ENCODE measurements at regions not wholly inside any gene's neighbourhood (a gene's known extent, or its start where the extent isn't known, plus 50 kb on each side); places are given as distances from the start of the nearest gene placed in this dataset.

DNA sequence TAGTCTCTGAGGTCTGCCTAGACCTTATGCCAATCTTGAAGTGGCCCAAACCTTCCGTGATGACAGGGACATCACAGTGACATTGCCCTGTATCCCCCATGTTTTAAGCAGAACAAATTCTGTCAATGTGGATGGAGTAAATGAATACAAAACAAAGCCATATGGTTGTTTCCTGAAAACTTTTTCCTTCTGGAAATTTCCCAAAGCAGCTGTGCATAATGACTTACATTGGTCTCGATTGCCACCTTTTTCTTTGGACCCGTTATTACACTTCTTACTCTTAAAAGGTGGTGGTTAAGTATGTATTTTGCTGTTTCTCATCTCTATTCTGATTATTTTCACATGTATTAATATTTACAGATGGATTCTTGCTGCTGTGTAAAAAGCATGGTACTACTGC is 411.2 kb upstream of the KLF6 start:
- no peak overlapping the region for H3K27ac ChIP-seq (ENCODE audit: low read length)
- no peaks in the 10 kb centered on the region for H3K79me2 ChIP-seq (ENCODE audit: insufficient read depth, low read length)
- H3K4me3 ChIP-seq (ENCODE audit: low read depth in 1 of 2, low read length in 2 of 2) = no peak overlapping the region
- H3K4me2 ChIP-seq (ENCODE audit: insufficient read depth, low read length) = no peak overlapping the region
- H2AFZ ChIP-seq (ENCODE audit: low read depth, low read length) = no peak overlapping the region
- no peaks in the 10 kb centered on the region for H4K20me1 ChIP-seq (ENCODE audit: insufficient read depth, low read length)
- no peak overlapping the region for H3K9ac ChIP-seq (ENCODE audit: low read depth, low read length)
- DNase-seq (no peak), ATAC-seq (ENCODE audit: insufficient read depth, low read depth) (no peak)
- H3K27me3 ChIP-seq (ENCODE audit: insufficient read depth, low read length, poor library complexity) = no peaks in the 10 kb centered on the region
- H3K36me3 ChIP-seq (ENCODE audit: insufficient read depth, low read length) = no peaks in the 10 kb centered on the region
- TF ChIP-seq EZH2 (IDR thresholded peaks at IDR 0.05; ENCODE audit: borderline replicate concordance, low read depth, low read length, severe bottlenecking) = no peak
- TF ChIP-seq, protein P1, sequence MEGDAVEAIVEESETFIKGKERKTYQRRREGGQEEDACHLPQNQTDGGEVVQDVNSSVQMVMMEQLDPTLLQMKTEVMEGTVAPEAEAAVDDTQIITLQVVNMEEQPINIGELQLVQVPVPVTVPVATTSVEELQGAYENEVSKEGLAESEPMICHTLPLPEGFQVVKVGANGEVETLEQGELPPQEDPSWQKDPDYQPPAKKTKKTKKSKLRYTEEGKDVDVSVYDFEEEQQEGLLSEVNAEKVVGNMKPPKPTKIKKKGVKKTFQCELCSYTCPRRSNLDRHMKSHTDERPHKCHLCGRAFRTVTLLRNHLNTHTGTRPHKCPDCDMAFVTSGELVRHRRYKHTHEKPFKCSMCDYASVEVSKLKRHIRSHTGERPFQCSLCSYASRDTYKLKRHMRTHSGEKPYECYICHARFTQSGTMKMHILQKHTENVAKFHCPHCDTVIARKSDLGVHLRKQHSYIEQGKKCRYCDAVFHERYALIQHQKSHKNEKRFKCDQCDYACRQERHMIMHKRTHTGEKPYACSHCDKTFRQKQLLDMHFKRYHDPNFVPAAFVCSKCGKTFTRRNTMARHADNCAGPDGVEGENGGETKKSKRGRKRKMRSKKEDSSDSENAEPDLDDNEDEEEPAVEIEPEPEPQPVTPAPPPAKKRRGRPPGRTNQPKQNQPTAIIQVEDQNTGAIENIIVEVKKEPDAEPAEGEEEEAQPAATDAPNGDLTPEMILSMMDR (IDR thresholded peaks at IDR 0.05; ENCODE audit: borderline replicate concordance, extremely low read depth, low read length, poor library complexity, severe bottlenecking) = no peak
- no peaks in the 10 kb centered on the region for H3K4me1 ChIP-seq (ENCODE audit: insufficient read depth, low read length)
- H3K9me3 ChIP-seq (ENCODE audit: insufficient read depth, low read length, severe bottlenecking) = no peaks in the 10 kb centered on the region

DNA sequence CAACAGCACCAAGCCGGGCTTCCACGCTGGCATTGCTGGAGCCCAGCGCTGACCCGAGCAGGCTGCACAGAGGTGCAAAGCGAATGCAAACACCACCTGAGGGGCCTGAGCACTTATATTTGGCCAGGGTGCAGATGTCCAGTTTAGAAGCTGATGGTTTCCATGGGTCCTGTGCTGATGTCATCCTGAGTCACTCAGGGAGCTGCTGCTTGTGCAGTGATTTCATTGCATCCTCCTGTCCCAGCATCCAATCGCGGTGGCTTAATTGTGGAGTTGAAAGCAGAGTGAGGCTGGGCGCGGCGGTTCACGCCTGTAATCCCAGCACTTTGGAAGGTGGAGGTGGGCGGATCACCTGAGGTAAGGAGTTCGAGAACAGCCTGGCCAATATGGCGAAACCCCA is 410.2 kb upstream of the KLF6 start:
- Histone ChIP-seq H3K27ac (ENCODE audit: low read length) (no peak overlapping the region), H3K4me3 (ENCODE audit: low read depth in 1 of 2, low read length in 2 of 2) (no peak overlapping the region), H3K4me1 (ENCODE audit: insufficient read depth, low read length) (no peaks in the 10 kb centered on the region), H2AFZ (ENCODE audit: low read depth, low read length) (no peak overlapping the region), H4K20me1 (ENCODE audit: insufficient read depth, low read length) (no peaks in the 10 kb centered on the region), H3K27me3 (ENCODE audit: insufficient read depth, low read length, poor library complexity) (no peaks in the 10 kb centered on the region), H3K9ac (ENCODE audit: low read depth, low read length) (no peak overlapping the region), H3K9me3 (ENCODE audit: insufficient read depth, low read length, severe bottlenecking) (no peaks in the 10 kb centered on the region), H3K4me2 (ENCODE audit: insufficient read depth, low read length) (no peak overlapping the region), H3K79me2 (ENCODE audit: insufficient read depth, low read length) (no peaks in the 10 kb centered on the region), H3K36me3 (ENCODE audit: insufficient read depth, low read length) (no peaks in the 10 kb centered on the region)
- TF ChIP-seq, protein P1 (IDR thresholded peaks at IDR 0.05; ENCODE audit: borderline replicate concordance, extremely low read depth, low read length, poor library complexity, severe bottlenecking) = no peak
- no peak for TF ChIP-seq EZH2 (IDR thresholded peaks at IDR 0.05; ENCODE audit: borderline replicate concordance, low read depth, low read length, severe bottlenecking)
- ATAC-seq (ENCODE audit: insufficient read depth, low read depth) (no peak), DNase-seq (no peak)

- no peak for DNase-seq
- ATAC-seq (ENCODE audit: insufficient read depth, low read depth) = no peak
- no peaks in the 10 kb centered on the region for H3K79me2 ChIP-seq (ENCODE audit: insufficient read depth, low read length)
Measured at GRCh38 chr10:4194231-4194630, 409.2 kb upstream of the KLF6 start.

More at GRCh38 chr10:4194231-4194630, 409.2 kb upstream of the KLF6 start:
- H3K27ac ChIP-seq (ENCODE audit: low read length) = no peak overlapping the region
- no peak overlapping the region for H3K9ac ChIP-seq (ENCODE audit: low read depth, low read length)
- TF ChIP-seq, protein P1 (IDR thresholded peaks at IDR 0.05; ENCODE audit: borderline replicate concordance, extremely low read depth, low read length, poor library complexity, severe bottlenecking) = no peak
- TF ChIP-seq EZH2 (IDR thresholded peaks at IDR 0.05; ENCODE audit: borderline replicate concordance, low read depth, low read length, severe bottlenecking) = no peak
- no peaks in the 10 kb centered on the region for H3K4me1 ChIP-seq (ENCODE audit: insufficient read depth, low read length)
- H4K20me1 ChIP-seq (ENCODE audit: insufficient read depth, low read length) = no peaks in the 10 kb centered on the region
- H2AFZ ChIP-seq (ENCODE audit: low read depth, low read length) = no peak overlapping the region
- no peaks in the 10 kb centered on the region for H3K27me3 ChIP-seq (ENCODE audit: insufficient read depth, low read length, poor library complexity)
- no peaks in the 10 kb centered on the region for H3K9me3 ChIP-seq (ENCODE audit: insufficient read depth, low read length, severe bottlenecking)
- H3K4me3 ChIP-seq (ENCODE audit: low read depth in 1 of 2, low read length in 2 of 2) = no peak overlapping the region
- no peaks in the 10 kb centered on the region for H3K36me3 ChIP-seq (ENCODE audit: insufficient read depth, low read length)
- no peak overlapping the region for H3K4me2 ChIP-seq (ENCODE audit: insufficient read depth, low read length)

Data from DND-41 (cell line).